ENCODE measurements at regions not wholly inside any gene's neighbourhood (a gene's known extent, or its start where the extent isn't known, plus 50 kb on each side); places are given as distances from the start of the nearest gene placed in this dataset.

GRCh38 chr9:28363151-28363562 is 789.9 kb upstream of the C9orf72 start:
- H3K4me1 ChIP-seq (ENCODE audit: control insufficient read depth, insufficient read depth, low read length), result no peaks in the 10 kb centered on the region
- ChIA-PET POLR2A (no interaction called here), CTCF (interaction anchor here (0.6 kb wide), 1 partner anchor 41 kb away, joined by 3 read pairs; no protein-coding TSS in a partner anchor)
- no peaks in the 10 kb centered on the region for H3K9me3 ChIP-seq (ENCODE audit: control insufficient read depth, insufficient read depth, low read depth, low read length)
- H3K36me3 ChIP-seq (ENCODE audit: control insufficient read depth in 2 of 2, insufficient read depth in 1 of 2, low read length in 2 of 2), result no peaks in the 10 kb centered on the region
- TF ChIP-seq, protein P1, sequence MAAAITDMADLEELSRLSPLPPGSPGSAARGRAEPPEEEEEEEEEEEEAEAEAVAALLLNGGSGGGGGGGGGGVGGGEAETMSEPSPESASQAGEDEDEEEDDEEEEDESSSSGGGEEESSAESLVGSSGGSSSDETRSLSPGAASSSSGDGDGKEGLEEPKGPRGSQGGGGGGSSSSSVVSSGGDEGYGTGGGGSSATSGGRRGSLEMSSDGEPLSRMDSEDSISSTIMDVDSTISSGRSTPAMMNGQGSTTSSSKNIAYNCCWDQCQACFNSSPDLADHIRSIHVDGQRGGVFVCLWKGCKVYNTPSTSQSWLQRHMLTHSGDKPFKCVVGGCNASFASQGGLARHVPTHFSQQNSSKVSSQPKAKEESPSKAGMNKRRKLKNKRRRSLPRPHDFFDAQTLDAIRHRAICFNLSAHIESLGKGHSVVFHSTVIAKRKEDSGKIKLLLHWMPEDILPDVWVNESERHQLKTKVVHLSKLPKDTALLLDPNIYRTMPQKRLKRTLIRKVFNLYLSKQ (tag by site-specific recombination; IDR thresholded peaks at IDR 0.05; ENCODE audit: borderline replicate concordance), result no peak
- no peak for TF ChIP-seq ZNF791 (tag by site-specific recombination; IDR thresholded peaks at IDR 0.05)
- TF ChIP-seq ZNF214 (tag by site-specific recombination; IDR thresholded peaks at IDR 0.05; ENCODE audit: borderline replicate concordance), result no peak
- no peak for TF ChIP-seq HOXD13 (CRISPR knock-in tag; IDR thresholded peaks at IDR 0.05; ENCODE audit: borderline replicate concordance)
- no peak for TF ChIP-seq ZNF239 (tag by site-specific recombination; IDR thresholded peaks at IDR 0.05)
- no peak for TF ChIP-seq ZFP69B (tag by site-specific recombination; IDR thresholded peaks at IDR 0.05)
- no peak for TF ChIP-seq ZNF132 (tag by site-specific recombination; IDR thresholded peaks at IDR 0.05; ENCODE audit: borderline replicate concordance)
- TF ChIP-seq ZNF629 (tag by site-specific recombination; IDR thresholded peaks at IDR 0.05), result no peak
- no peak for TF ChIP-seq ZNF585B (tag by site-specific recombination; IDR thresholded peaks at IDR 0.05)
- TF ChIP-seq, protein P2, sequence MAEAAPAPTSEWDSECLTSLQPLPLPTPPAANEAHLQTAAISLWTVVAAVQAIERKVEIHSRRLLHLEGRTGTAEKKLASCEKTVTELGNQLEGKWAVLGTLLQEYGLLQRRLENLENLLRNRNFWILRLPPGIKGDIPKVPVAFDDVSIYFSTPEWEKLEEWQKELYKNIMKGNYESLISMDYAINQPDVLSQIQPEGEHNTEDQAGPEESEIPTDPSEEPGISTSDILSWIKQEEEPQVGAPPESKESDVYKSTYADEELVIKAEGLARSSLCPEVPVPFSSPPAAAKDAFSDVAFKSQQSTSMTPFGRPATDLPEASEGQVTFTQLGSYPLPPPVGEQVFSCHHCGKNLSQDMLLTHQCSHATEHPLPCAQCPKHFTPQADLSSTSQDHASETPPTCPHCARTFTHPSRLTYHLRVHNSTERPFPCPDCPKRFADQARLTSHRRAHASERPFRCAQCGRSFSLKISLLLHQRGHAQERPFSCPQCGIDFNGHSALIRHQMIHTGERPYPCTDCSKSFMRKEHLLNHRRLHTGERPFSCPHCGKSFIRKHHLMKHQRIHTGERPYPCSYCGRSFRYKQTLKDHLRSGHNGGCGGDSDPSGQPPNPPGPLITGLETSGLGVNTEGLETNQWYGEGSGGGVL (tag by site-specific recombination; IDR thresholded peaks at IDR 0.05), result no peak
- TF ChIP-seq, protein P3, sequence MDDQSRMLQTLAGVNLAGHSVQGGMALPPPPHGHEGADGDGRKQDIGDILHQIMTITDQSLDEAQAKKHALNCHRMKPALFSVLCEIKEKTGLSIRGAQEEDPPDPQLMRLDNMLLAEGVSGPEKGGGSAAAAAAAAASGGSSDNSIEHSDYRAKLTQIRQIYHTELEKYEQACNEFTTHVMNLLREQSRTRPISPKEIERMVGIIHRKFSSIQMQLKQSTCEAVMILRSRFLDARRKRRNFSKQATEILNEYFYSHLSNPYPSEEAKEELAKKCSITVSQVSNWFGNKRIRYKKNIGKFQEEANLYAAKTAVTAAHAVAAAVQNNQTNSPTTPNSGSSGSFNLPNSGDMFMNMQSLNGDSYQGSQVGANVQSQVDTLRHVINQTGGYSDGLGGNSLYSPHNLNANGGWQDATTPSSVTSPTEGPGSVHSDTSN (CRISPR knock-in tag; IDR thresholded peaks at IDR 0.05), result no peak
- TF ChIP-seq, protein P4, sequence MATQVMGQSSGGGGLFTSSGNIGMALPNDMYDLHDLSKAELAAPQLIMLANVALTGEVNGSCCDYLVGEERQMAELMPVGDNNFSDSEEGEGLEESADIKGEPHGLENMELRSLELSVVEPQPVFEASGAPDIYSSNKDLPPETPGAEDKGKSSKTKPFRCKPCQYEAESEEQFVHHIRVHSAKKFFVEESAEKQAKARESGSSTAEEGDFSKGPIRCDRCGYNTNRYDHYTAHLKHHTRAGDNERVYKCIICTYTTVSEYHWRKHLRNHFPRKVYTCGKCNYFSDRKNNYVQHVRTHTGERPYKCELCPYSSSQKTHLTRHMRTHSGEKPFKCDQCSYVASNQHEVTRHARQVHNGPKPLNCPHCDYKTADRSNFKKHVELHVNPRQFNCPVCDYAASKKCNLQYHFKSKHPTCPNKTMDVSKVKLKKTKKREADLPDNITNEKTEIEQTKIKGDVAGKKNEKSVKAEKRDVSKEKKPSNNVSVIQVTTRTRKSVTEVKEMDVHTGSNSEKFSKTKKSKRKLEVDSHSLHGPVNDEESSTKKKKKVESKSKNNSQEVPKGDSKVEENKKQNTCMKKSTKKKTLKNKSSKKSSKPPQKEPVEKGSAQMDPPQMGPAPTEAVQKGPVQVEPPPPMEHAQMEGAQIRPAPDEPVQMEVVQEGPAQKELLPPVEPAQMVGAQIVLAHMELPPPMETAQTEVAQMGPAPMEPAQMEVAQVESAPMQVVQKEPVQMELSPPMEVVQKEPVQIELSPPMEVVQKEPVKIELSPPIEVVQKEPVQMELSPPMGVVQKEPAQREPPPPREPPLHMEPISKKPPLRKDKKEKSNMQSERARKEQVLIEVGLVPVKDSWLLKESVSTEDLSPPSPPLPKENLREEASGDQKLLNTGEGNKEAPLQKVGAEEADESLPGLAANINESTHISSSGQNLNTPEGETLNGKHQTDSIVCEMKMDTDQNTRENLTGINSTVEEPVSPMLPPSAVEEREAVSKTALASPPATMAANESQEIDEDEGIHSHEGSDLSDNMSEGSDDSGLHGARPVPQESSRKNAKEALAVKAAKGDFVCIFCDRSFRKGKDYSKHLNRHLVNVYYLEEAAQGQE (tag by site-specific recombination; IDR thresholded peaks at IDR 0.05), result no peak
- no peak overlapping the region for H3K4me3 ChIP-seq (ENCODE audit: low read depth, low read length)
- H3K27ac ChIP-seq (ENCODE audit: extremely low read depth, low read depth, low read length), result no peak overlapping the region

- H3K4me3 ChIP-seq (ENCODE audit: low read depth, low read length), result no peak overlapping the region
- H3K4me1 ChIP-seq (ENCODE audit: control insufficient read depth, insufficient read depth, low read length), result no peaks in the 10 kb centered on the region
- H3K9me3 ChIP-seq (ENCODE audit: control insufficient read depth, insufficient read depth, low read depth, low read length), result no peaks in the 10 kb centered on the region
- TF ChIP-seq ZNF473 (tag by site-specific recombination; IDR thresholded peaks at IDR 0.05) (no peak), ZNF639 (tag by site-specific recombination; IDR thresholded peaks at IDR 0.05) (no peak), ZNF24 (tag by site-specific recombination; IDR thresholded peaks at IDR 0.05) (no peak), ZNF843 (tag by site-specific recombination; IDR thresholded peaks at IDR 0.05) (no peak), ZNF561 (tag by site-specific recombination; IDR thresholded peaks at IDR 0.05; ENCODE audit: borderline replicate concordance) (no peak), IKZF3 (tag by site-specific recombination; IDR thresholded peaks at IDR 0.05) (no peak), MZF1 (tag by site-specific recombination; IDR thresholded peaks at IDR 0.05; ENCODE audit: borderline replicate concordance) (no peak), ZBTB17 (tag by site-specific recombination; IDR thresholded peaks at IDR 0.05) (no peak)
- no peaks in the 10 kb centered on the region for H3K36me3 ChIP-seq (ENCODE audit: control insufficient read depth in 2 of 2, insufficient read depth in 1 of 2, low read length in 2 of 2)
- H3K27ac ChIP-seq (ENCODE audit: extremely low read depth, low read depth, low read length), result no peak overlapping the region
- POLR2A ChIA-PET, result interaction anchor here (0.7 kb wide), 1 partner anchor 1493 kb away, joined by 4 read pairs; no protein-coding TSS in a partner anchor
- CTCF ChIA-PET, result interaction anchor here (0.6 kb wide), 1 partner anchor 641 kb away, joined by 3 read pairs; no protein-coding TSS in a partner anchor
Observed at GRCh38 chr9:28365020-28365640, 791.8 kb upstream of the C9orf72 start.

All from HEK293 (cell line).